Stimulated activated naive B cell treated with anti-CD40 and anti-IgM and Interleukin-4, amounts not matched to agents 10 μg/mL and 1 μg/mL and 100 μg/mL, for 72 hours (primary cell): ENCODE measurements at regions not wholly inside any gene's neighbourhood (a gene's known extent, or its start where the extent isn't known, plus 50 kb on each side); places are given as distances from the start of the nearest gene placed in this dataset.

Source experiments
- ATAC-seq, 2 donors: fragments of 150-1000 bp; cut with Tn5 transposase; replicated peaks; 2 replicates each; pipeline ENCODE4 v1.10.0; 2021; ENCODE audit warnings: moderate library complexity in 1 of 2
- DNase-seq: peaks from one replicate; pipeline ENCODE4 v3.0.0; 2021
- H3K27ac Mint-ChIP-seq: one replicate; pipeline ENCODE4 v1.8.0; 2022; ENCODE audit warnings: mild to moderate bottlenecking, mixed read lengths
- H3K27me3 Mint-ChIP-seq, 2 donors: one replicate each; pipeline ENCODE4 v1.8.0; 2022; ENCODE audit warnings: mixed read lengths in 2 of 2
- H3K36me3 Mint-ChIP-seq, 2 donors: one replicate each; pipeline ENCODE4 v1.8.0; 2022; ENCODE audit warnings: mixed read lengths in 2 of 2, mild to moderate bottlenecking in 1 of 2
- H3K4me1 Mint-ChIP-seq, 2 donors: one replicate each; pipeline ENCODE4 v1.8.0; 2022; ENCODE audit warnings: mixed read lengths in 2 of 2, mild to moderate bottlenecking in 1 of 2
- H3K4me3 Mint-ChIP-seq, 2 donors: one replicate each; pipeline ENCODE4 v1.8.0; 2022; ENCODE audit warnings: mild to moderate bottlenecking in 2 of 2, mixed read lengths in 2 of 2, moderate library complexity in 1 of 2
- H3K9me3 Mint-ChIP-seq, 2 donors: one replicate each; pipeline ENCODE4 v1.8.0; 2022; ENCODE audit warnings: mixed read lengths in 2 of 2, mild to moderate bottlenecking in 1 of 2

DNA sequence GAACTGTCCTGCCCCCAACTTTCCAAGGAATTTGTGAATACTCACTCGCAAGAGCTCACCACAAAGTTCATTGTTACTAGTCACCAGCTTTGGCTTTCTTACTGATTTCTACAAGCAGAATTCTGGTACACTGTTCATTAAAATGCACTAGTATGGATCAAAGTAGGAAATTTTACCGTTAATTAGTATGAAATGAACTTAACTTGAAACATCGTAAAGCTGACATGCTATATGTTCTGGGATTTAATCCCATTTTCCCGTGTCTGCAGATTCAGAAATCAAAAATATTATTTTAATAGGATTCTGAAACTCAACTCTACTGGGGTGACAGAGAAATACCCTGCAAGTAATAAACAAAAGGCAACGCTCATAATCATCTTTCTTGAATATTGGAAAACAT lies 399.3 kb downstream of the DOK5 start:
- Mint-ChIP-seq H3K9me3 (peaks cover 0 to 4% of the 10 kb centered on the region in 2 donors), H3K27me3 (no peaks in the 10 kb centered on the region), H3K27ac (no peak overlapping the region), H3K4me3 (no peak overlapping the region), H3K36me3 (no peaks in the 10 kb centered on the region), H3K4me1 (no peaks in the 10 kb centered on the region)
- no peak for ATAC-seq
- no peak for DNase-seq

DNA sequence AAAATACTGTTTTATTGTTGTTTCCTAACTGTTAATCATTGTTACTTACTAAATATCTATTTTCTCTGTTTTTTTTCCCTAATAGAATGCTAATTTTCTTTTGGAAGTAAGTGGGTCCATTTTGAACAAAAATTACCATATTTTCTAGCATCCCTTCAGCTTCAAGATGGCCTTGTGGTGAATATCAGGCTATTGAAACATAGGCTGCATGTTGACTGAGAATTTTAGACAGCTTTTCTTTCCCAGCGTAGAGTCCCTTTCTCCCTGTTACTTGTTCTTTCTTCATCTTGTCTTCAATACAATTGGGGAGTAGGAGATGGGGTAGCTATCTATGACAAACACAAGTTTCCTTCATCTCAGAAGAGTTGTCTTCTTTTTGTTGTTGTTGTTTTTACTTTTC lies 397.0 kb downstream of the DOK5 start:
- ATAC-seq: no peak

DNA sequence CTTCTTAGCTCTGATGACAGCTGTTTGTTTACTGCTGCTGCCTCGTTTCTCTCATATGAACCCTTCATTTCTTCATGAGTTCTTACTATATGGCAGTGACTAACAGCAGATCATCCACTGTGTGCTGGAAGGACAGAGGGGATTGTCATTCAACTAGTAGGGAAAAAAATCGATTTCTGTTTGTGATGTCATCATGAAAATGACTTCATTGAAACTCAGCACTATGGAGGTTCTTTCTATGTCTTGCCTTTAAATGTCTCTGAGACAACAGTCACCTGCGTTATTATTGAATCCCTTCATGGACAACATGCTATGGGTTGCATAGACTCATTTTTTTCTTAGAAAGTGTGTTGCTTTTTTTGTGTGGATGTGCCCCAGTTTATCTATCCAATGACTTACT lies 394.4 kb downstream of the DOK5 start:
- Mint-ChIP-seq H3K4me1 (no peaks in the 10 kb centered on the region), H3K9me3 (peaks cover 0 to 2% of the 10 kb centered on the region in 2 donors), H3K36me3 (no peaks in the 10 kb centered on the region), H3K4me3 (no peak overlapping the region), H3K27ac (no peak overlapping the region), H3K27me3 (no peaks in the 10 kb centered on the region)
- DNase-seq: no peak
- no peak for ATAC-seq

More for the DNA sequence above, 397.0 kb downstream of the DOK5 start:
- DNase-seq: no peak
- Mint-ChIP-seq H3K27ac (no peak overlapping the region), H3K36me3 (no peaks in the 10 kb centered on the region), H3K9me3 (peaks cover 0 to 2% of the 10 kb centered on the region in 2 donors), H3K4me1 (no peaks in the 10 kb centered on the region), H3K27me3 (no peaks in the 10 kb centered on the region), H3K4me3 (no peak overlapping the region)

DNA sequence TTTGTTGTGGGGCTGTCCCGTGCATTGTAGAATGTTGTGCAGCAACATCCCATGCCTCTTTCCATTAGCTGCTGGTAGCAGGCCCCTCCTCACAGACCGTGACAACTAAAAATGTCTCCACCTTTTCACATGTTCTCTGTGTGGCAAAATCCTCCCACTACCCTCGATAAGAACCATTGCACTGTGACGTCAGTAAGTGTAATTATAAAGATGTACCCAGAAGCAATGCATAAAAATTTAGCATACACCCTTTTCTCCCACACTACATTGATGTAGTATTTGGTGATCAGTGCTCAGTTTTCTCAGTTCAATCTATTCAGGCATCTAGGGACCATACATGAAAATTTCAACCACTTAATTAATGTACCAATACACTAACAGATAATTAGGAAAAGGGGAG lies 389.9 kb downstream of the DOK5 start:
- ATAC-seq: no peak

DNA sequence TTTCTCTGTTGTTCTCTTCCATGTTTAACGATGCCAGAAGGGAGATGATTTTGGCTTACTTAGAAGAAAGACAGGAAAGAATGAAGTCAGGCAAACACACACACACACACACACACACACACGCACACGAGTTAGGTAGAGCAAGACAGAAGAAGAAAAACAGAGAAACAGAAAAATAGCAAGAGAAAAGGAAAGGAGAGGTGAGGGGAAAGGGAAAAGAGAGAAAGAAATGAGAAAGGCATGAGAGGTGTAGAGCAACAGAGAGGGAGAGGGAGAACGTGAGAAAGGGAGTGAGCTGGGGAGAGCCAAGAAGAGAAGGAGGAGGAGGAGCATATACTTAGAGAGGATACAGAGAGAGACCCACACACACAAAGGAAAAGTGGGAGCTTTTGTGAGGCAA lies 385.3 kb downstream of the DOK5 start:
- no peak overlapping the region for H3K27ac Mint-ChIP-seq
- DNase-seq (no peak), ATAC-seq (no peak)
- no peaks in the 10 kb centered on the region for H3K27me3 Mint-ChIP-seq
- H3K9me3 Mint-ChIP-seq: peaks cover 0 to 6% of the 10 kb centered on the region in 2 donors
- H3K36me3 Mint-ChIP-seq: no peaks in the 10 kb centered on the region
- no peaks in the 10 kb centered on the region for H3K4me1 Mint-ChIP-seq
- no peak overlapping the region for H3K4me3 Mint-ChIP-seq

More for the DNA sequence above, 389.9 kb downstream of the DOK5 start:
- no peaks in the 10 kb centered on the region for H3K36me3 Mint-ChIP-seq
- H3K4me1 Mint-ChIP-seq: no peaks in the 10 kb centered on the region
- H3K4me3 Mint-ChIP-seq: no peak overlapping the region
- H3K27me3 Mint-ChIP-seq: no peaks in the 10 kb centered on the region
- no peak for DNase-seq
- no peaks in the 10 kb centered on the region for H3K9me3 Mint-ChIP-seq
- no peak overlapping the region for H3K27ac Mint-ChIP-seq

DNA sequence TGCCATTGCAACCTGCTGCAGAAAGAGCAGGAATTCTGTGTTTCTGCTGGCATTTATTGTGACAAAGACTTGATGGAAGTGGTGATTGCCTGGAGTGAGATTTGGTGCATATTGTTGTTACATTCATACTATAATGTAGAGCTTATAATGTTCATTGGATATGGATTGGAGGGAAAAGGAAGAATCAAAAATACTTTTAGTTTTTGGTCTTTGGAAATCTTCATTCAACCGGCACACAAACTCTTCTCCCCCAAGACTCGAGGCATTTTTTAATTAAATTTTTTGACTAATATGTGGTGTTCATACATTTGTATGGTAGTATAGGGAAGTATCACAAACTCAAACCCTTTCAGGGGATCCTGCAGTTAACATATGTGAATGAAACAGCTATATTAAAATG lies 380.8 kb downstream of the DOK5 start:
- H3K9me3 Mint-ChIP-seq: peaks cover 0 to 10% of the 10 kb centered on the region in 2 donors
- no peaks in the 10 kb centered on the region for H3K27me3 Mint-ChIP-seq
- ATAC-seq (no peak), DNase-seq (no peak)
- H3K36me3 Mint-ChIP-seq: no peaks in the 10 kb centered on the region
- H3K4me3 Mint-ChIP-seq: no peak overlapping the region
- no peak overlapping the region for H3K27ac Mint-ChIP-seq
- H3K4me1 Mint-ChIP-seq: no peaks in the 10 kb centered on the region

DNA sequence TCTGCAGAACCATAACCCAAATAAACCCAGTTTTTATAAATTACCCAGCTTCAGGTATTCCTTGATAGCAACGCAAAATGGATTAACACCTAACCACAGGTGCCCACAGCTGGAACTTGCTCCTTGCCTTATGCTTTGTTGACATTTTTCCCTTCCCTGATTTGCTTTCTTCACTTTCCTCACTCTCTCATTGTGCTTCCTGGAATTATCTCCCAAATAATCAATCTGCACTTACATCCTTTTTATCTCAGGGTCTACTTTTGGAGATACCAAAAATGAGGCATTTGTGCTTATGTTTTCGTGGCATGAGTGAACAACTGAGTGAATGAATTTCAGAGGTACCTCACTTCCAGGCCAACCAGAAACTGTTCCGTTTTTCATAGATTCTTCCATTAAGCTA lies 374.3 kb downstream of the DOK5 start:
- no peak for DNase-seq

DNA sequence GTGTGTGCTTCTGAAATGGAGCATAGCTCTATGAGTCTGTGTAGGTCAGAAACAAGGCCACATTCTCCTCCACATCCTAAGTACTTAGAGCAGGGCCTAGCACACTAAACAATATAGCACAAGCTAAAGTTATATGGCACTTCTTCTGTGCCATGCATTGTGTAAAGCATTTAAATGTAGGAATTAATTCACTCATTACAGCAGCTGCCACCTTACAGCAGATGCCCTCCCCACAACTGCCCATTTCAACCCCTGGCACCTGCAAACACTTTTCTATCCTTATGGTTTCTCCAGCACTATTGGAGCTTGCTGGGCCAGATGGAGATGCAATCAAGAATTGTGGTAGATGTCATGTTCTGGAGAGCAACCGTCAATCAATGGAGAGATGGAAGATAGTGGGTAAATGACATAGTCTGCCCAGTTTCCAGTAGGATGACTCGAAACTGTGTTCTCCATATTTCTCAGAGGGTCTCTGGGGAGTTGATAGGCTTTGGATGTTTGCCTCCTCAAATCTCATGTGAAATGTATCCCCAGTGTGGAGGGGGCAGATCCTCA lies 373.7 kb downstream of the DOK5 start:
- Mint-ChIP-seq H3K9me3 (peaks cover 0 to 1% of the 10 kb centered on the region in 2 donors), H3K27ac (no peak overlapping the region), H3K4me1 (no peaks in the 10 kb centered on the region), H3K27me3 (no peaks in the 10 kb centered on the region), H3K36me3 (no peaks in the 10 kb centered on the region), H3K4me3 (no peak overlapping the region)
- DNase-seq (no peak), ATAC-seq (no peak)

More for the DNA sequence above, 374.3 kb downstream of the DOK5 start:
- H3K27me3 Mint-ChIP-seq: no peaks in the 10 kb centered on the region
- no peak overlapping the region for H3K4me3 Mint-ChIP-seq
- ATAC-seq: no peak
- H3K27ac Mint-ChIP-seq: no peak overlapping the region
- H3K4me1 Mint-ChIP-seq: no peaks in the 10 kb centered on the region
- H3K36me3 Mint-ChIP-seq: no peaks in the 10 kb centered on the region
- H3K9me3 Mint-ChIP-seq: peaks cover 0 to 5% of the 10 kb centered on the region in 2 donors

DNA sequence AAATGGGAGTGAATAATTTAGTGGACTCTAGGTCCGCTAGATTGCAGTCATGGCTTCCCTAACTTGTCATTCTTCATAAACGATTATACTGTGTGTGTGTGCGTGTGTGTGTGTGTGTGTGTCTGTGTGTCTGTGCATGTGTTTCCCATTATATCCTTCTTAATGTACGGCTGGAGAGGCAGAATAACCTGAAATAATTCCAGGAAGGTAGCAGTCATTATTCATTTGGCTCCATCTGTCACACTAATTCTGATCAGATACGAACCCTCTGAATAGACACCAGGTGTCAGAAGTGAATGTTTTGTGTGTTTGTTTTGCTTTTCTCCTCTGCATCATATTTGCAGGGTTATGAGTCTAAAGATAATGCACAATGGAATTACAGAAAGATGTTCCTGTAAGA lies 372.9 kb downstream of the DOK5 start:
- no peaks in the 10 kb centered on the region for H3K4me1 Mint-ChIP-seq
- ATAC-seq (no peak), DNase-seq (no peak)
- no peak overlapping the region for H3K4me3 Mint-ChIP-seq
- peaks cover 0 to 1% of the 10 kb centered on the region in 2 donors for H3K9me3 Mint-ChIP-seq
- H3K27me3 Mint-ChIP-seq: no peaks in the 10 kb centered on the region
- no peaks in the 10 kb centered on the region for H3K36me3 Mint-ChIP-seq
- no peak overlapping the region for H3K27ac Mint-ChIP-seq

DNA sequence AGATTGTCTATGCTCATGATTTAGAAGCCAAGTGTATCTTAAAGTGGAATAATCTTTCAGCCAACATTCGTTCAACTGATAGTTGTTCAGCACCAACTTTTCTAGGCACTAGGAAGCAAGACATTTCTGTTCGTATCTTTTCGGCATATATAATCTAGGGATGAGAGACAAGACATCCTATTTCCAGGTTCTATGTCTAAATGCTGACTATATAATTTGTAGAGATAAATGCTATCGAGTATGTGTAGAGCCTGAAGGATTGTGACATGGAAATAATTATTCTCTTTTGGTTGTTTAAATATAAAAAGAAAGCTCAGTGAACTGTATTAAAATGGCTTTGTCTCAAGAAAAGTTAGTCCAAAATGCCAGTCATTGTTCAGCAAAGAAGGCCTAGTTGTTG lies 371.6 kb downstream of the DOK5 start:
- H3K27me3 Mint-ChIP-seq: no peaks in the 10 kb centered on the region
- H3K9me3 Mint-ChIP-seq: peaks cover 0 to 1% of the 10 kb centered on the region in 2 donors
- no peak for DNase-seq
- no peak for ATAC-seq
- H3K4me3 Mint-ChIP-seq: no peak overlapping the region
- no peak overlapping the region for H3K27ac Mint-ChIP-seq
- H3K4me1 Mint-ChIP-seq: no peaks in the 10 kb centered on the region
- no peaks in the 10 kb centered on the region for H3K36me3 Mint-ChIP-seq

DNA sequence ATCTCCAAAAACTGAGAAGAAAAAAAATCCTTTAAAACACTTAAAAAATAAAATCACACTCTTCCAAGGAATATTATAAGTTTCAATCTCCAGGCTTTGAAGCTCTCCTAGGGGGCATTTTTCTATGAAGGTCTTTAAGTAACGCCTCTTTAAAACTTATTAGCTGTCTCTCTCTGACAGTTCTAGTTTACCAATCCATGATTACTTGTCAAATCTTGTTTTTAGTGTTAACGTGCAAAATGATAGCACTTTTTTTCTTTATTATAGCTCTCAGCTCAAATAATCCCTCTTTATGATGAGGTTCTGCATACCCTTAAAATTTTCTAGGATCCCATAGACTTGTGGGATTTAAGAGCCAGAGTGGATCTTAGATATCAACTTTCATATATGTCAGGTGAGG lies 369.0 kb downstream of the DOK5 start:
- H3K36me3 Mint-ChIP-seq: no peaks in the 10 kb centered on the region
- peaks cover 0 to 4% of the 10 kb centered on the region in 2 donors for H3K9me3 Mint-ChIP-seq

DNA sequence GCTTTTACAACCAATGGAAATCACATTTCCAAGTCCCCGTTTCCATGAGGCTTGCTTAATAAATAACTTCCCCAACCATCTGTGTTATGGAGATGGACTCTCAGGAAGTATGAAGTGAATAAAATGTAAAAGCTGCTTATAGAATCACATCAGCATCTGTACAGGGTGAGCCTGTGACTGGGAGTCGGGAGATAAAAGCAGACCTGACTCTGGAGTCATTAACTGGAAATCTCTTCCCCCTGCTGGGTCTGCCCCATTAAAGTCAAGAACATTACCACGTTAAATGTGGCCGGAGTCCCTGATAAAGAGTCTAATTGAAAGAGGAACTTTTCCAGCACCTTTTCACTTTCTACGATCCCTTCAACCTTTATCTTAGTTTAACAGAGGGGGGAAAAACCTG lies 368.5 kb downstream of the DOK5 start:
- peaks cover 0 to 4% of the 10 kb centered on the region in 2 donors for H3K9me3 Mint-ChIP-seq
- DNase-seq: no peak
- H3K27ac Mint-ChIP-seq: no peak overlapping the region
- no peaks in the 10 kb centered on the region for H3K4me1 Mint-ChIP-seq
- H3K36me3 Mint-ChIP-seq: no peaks in the 10 kb centered on the region
- H3K27me3 Mint-ChIP-seq: no peaks in the 10 kb centered on the region
- no peak overlapping the region for H3K4me3 Mint-ChIP-seq
- ATAC-seq: no peak

More for the DNA sequence above, 369.0 kb downstream of the DOK5 start:
- ATAC-seq (no peak), DNase-seq (no peak)
- H3K27me3 Mint-ChIP-seq: no peaks in the 10 kb centered on the region
- no peak overlapping the region for H3K27ac Mint-ChIP-seq
- no peak overlapping the region for H3K4me3 Mint-ChIP-seq
- H3K4me1 Mint-ChIP-seq: no peaks in the 10 kb centered on the region

DNA sequence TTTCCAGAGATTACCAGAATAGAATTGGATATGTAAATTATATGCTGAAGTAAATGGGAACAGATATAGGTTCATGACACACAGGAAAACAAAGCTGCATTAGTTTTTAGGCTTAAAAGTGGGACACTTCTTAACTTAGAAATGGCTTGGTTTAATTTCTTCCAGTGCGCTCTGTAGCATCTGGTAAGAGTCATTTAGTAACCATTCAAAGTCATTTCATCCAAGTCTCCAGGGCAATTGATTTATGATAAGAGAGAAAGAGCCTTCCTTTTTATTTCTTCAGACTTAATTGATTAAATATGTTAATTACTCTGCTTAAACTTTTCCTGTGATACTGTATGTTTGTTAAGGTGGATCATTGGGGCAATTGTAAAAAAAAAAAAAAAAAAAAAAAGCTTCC lies 368.0 kb downstream of the DOK5 start:
- H3K36me3 Mint-ChIP-seq: no peaks in the 10 kb centered on the region
- ATAC-seq: no peak
- DNase-seq: no peak
- H3K9me3 Mint-ChIP-seq: peaks cover 0 to 4% of the 10 kb centered on the region in 2 donors
- H3K4me3 Mint-ChIP-seq: no peak overlapping the region
- no peaks in the 10 kb centered on the region for H3K4me1 Mint-ChIP-seq
- H3K27ac Mint-ChIP-seq: no peak overlapping the region
- no peaks in the 10 kb centered on the region for H3K27me3 Mint-ChIP-seq

DNA sequence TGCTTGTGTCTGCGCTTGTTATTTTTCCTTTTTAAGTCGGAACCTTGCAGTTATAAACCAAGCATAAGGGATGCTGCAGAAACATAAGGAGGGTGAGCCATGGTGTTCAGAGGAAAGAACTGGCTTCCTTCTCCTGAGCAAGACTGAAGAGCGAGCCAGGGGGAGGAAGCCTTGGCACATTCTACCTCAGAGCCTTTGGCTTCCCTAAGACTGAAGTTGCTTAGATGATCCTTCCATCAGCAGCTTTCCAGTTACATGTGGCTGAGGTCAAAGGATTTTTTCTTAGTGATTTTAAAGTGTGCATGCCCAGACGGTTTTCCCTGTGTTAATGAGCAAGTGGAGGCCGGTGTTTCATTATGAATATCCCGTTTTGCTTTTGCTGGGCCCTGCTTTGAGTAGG lies 363.8 kb downstream of the DOK5 start:
- Mint-ChIP-seq H3K27me3 (no peaks in the 10 kb centered on the region), H3K9me3 (peaks cover 0 to 2% of the 10 kb centered on the region in 2 donors), H3K4me1 (no peaks in the 10 kb centered on the region), H3K36me3 (no peaks in the 10 kb centered on the region), H3K27ac (no peak overlapping the region), H3K4me3 (no peak overlapping the region)
- no peak for ATAC-seq
- no peak for DNase-seq

DNA sequence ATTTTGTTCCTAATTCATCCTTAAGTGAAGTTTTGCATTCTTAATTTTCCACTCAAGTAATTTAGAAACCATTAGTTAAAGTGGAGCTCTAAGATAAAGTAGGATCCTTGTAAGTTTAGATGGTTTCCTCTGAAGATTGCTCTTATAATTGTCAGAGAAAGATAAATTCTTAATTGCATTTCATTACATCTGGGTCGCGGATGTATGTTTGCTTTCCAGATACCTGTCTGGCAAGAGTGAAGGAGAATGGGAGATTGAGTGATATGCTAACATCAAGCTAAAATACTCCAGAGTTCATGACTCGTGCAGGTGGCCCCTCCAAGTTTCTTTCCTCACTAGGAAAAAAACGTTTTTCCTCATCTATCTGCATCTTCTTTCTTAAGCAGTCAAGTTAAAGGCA lies 361.8 kb downstream of the DOK5 start:
- H3K4me3 Mint-ChIP-seq: no peak overlapping the region
- H3K27ac Mint-ChIP-seq: no peak overlapping the region
- H3K4me1 Mint-ChIP-seq: no peaks in the 10 kb centered on the region
- no peak for DNase-seq
- no peaks in the 10 kb centered on the region for H3K27me3 Mint-ChIP-seq
- no peaks in the 10 kb centered on the region for H3K36me3 Mint-ChIP-seq
- no peak for ATAC-seq
- H3K9me3 Mint-ChIP-seq: peaks cover 0 to 4% of the 10 kb centered on the region in 2 donors

DNA sequence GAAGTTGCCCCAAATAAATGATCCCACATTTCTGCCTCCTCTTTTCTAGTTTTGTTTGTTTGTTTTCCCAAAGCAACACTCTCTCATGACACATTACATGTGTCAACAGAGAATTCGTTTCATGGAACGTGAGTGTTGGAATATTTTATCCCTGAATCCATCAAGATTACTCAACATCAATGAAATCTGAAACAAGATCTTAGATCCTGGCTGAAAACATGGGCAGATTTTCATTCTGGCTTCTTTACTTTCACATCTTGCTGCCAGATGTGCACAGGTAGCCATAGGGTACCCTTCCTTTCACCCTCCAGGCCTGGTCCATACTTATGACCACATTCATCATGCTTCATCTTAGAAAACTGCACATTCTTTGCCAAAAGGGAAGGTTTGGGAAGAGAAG lies 347.0 kb downstream of the DOK5 start:
- peaks cover 0 to 2% of the 10 kb centered on the region in 2 donors for H3K9me3 Mint-ChIP-seq
- H3K27me3 Mint-ChIP-seq: no peaks in the 10 kb centered on the region
- ATAC-seq (no peak), DNase-seq (no peak)
- no peak overlapping the region for H3K4me3 Mint-ChIP-seq
- no peak overlapping the region for H3K27ac Mint-ChIP-seq
- no peaks in the 10 kb centered on the region for H3K4me1 Mint-ChIP-seq
- H3K36me3 Mint-ChIP-seq: no peaks in the 10 kb centered on the region
